Smooth muscle cell (in vitro differentiated cells): ENCODE measurements at regions not wholly inside any gene's neighbourhood (a gene's known extent, or its start where the extent isn't known, plus 50 kb on each side); places are given as distances from the start of the nearest gene placed in this dataset.

Experiments
- DNase-seq: peaks from one replicate; lab custom pipeline; 2025; ENCODE audit not compliant: unreplicated experiment; lab: John Stamatoyannopoulos, UW
- H2AFZ ChIP-seq: fragments of 200-600 bp; sonication (generic); 2 replicates; pipeline ENCODE4 v1.6.0; 2016; ENCODE audit warnings: antibody characterized with exemption, low read depth, mild to moderate bottlenecking
- H3F3A ChIP-seq: fragments of 200-600 bp; sonication (generic); 2 replicates; pipeline ENCODE4 v1.6.0; 2017; ENCODE audit warnings: antibody characterized with exemption, low read depth
- H3K27ac ChIP-seq: fragments of 200-600 bp; sonication (generic); 2 replicates; pipeline ENCODE4 v1.5.1; 2016; ENCODE audit warnings: low read depth, mild to moderate bottlenecking
- H3K27me3 ChIP-seq: fragments of 200-600 bp; sonication (generic); 2 replicates; pipeline ENCODE4 v1.6.1; 2016; ENCODE audit warnings: low read depth, mild to moderate bottlenecking
- H3K36me3 ChIP-seq: fragments of 200-600 bp; sonication (generic); 2 replicates; pipeline ENCODE4 v1.5.1; 2016; ENCODE audit warnings: low read depth
- H3K4me1 ChIP-seq: fragments of 200-600 bp; sonication (generic); 2 replicates; pipeline ENCODE4 v1.5.1; 2016; ENCODE audit warnings: low read depth
- H3K4me2 ChIP-seq: fragments of 200-600 bp; sonication (generic); 2 replicates; pipeline ENCODE4 v1.6.0; 2016; ENCODE audit warnings: mild to moderate bottlenecking
- H3K4me3 ChIP-seq: fragments of 200-600 bp; sonication (generic); 2 replicates; pipeline ENCODE4 v1.5.1; 2016; ENCODE audit warnings: mild to moderate bottlenecking
- H3K79me2 ChIP-seq: fragments of 200-600 bp; sonication (generic); 2 replicates; pipeline ENCODE4 v1.6.0; 2016; ENCODE audit warnings: low read depth, mild to moderate bottlenecking
- H3K9ac ChIP-seq: fragments of 200-600 bp; sonication (generic); 2 replicates; pipeline ENCODE4 v1.6.0; 2016; ENCODE audit warnings: low read depth
- H3K9me3 ChIP-seq: fragments of 200-600 bp; sonication (generic); replicated peaks from 2 replicates; pipeline ENCODE4 v1.5.1; 2016; ENCODE audit warnings: low read depth
- H4K20me1 ChIP-seq: fragments of 200-600 bp; sonication (generic); 2 replicates; pipeline ENCODE4 v1.6.0; 2016; ENCODE audit warnings: low read depth
- WGBS: methylation state at CpG from one replicate; pipeline ENCODE4 v1.1.7; 2016; ENCODE audit warnings: low lambda C conversion rate; 5-methylcytosine and 5-hydroxymethylcytosine counted together
- TF ChIP-seq, protein P1 (sequence below): fragments of 200-600 bp; sonication (generic); IDR thresholded peaks from 2 replicates; pipeline ENCODE4 v1.5.1; 2017; ENCODE audit warnings: borderline replicate concordance, mild to moderate bottlenecking, antibody characterized with exemption; ENCODE audit not compliant: insufficient read depth, poor library complexity, severe bottlenecking

DNA sequence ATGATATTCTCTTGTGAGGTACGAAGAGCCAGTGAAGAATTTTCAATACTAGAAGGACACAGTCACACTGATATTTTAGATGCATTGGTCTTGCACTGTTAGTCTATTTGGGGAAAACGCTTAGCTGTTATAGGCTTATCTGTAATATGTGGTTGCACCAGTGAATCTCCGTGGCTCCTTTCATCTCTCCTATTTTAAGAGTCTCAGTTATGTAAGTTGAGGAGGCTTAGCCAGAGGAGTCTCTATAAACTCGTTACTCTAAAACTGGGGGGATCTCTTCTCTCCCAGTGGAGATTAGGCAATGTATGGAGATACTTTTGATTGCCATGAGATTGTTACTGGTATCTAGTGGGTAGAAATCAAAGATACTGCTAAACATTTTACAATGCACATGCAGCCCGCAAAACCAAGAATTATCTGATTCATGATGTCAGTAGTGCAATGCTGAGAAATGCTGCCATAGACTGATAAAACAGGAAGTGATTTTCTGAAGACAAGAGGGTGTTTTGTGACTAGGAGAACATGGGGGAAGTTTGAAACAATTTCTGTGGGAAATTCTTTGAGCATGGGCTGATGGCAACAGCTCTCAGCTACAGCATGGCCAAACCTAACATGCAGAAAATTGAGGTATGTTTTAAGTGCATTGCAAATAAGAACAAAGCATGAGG lies 339.1 kb downstream of the SOX11 start:
- Histone ChIP-seq H3K4me3 (no peak overlapping the region), H3K4me2 (peak overlapping the region; percentile 56), H3F3A (peaks cover 7% of the 10 kb centered on the region), H2AFZ (no peak overlapping the region), H3K79me2 (no peaks in the 10 kb centered on the region), H3K36me3 (no peaks in the 10 kb centered on the region), H4K20me1 (no peaks in the 10 kb centered on the region), H3K9me3 (no peaks in the 10 kb centered on the region), H3K27me3 (no peaks in the 10 kb centered on the region), H3K27ac (no peak overlapping the region), H3K9ac (no peak overlapping the region), H3K4me1 (peaks cover 15% of the 10 kb centered on the region)
- TF ChIP-seq, protein P1, sequence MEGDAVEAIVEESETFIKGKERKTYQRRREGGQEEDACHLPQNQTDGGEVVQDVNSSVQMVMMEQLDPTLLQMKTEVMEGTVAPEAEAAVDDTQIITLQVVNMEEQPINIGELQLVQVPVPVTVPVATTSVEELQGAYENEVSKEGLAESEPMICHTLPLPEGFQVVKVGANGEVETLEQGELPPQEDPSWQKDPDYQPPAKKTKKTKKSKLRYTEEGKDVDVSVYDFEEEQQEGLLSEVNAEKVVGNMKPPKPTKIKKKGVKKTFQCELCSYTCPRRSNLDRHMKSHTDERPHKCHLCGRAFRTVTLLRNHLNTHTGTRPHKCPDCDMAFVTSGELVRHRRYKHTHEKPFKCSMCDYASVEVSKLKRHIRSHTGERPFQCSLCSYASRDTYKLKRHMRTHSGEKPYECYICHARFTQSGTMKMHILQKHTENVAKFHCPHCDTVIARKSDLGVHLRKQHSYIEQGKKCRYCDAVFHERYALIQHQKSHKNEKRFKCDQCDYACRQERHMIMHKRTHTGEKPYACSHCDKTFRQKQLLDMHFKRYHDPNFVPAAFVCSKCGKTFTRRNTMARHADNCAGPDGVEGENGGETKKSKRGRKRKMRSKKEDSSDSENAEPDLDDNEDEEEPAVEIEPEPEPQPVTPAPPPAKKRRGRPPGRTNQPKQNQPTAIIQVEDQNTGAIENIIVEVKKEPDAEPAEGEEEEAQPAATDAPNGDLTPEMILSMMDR, result no peak
- DNase-seq, result no peak
- WGBS, result 23% methylated on average over 5 of the region's 5 CpGs

DNA sequence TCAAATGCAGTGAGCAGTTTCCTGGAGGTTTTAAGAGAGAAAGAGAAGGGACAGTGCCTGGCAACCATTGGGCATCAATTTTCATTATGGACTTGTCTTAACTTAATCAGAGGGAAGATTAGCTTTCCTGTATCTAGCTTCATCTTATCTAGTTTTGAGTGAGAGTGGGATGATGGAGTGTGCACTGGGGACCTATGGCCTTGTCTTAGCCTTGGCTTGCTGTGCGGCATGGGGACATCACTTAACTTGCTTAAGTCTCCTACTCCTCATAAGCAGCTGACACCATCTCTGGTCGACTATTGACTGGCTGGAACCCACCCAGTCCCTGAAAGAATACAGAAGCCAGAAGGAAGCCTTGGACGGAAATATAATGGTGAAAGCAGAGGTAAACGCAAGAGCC lies 344.0 kb downstream of the SOX11 start:
- Histone ChIP-seq H3K4me1 (no peaks in the 10 kb centered on the region), H3F3A (no peaks in the 10 kb centered on the region), H3K79me2 (no peaks in the 10 kb centered on the region), H3K27ac (no peak overlapping the region), H3K36me3 (no peaks in the 10 kb centered on the region), H3K9me3 (no peaks in the 10 kb centered on the region), H3K27me3 (no peaks in the 10 kb centered on the region), H2AFZ (no peak overlapping the region), H4K20me1 (no peaks in the 10 kb centered on the region), H3K9ac (no peak overlapping the region), H3K4me3 (no peak overlapping the region), H3K4me2 (no peak overlapping the region)
- TF ChIP-seq, protein P1, result no peak
- WGBS, result 89% methylated on average over 4 of the region's 4 CpGs
- no peak for DNase-seq

DNA sequence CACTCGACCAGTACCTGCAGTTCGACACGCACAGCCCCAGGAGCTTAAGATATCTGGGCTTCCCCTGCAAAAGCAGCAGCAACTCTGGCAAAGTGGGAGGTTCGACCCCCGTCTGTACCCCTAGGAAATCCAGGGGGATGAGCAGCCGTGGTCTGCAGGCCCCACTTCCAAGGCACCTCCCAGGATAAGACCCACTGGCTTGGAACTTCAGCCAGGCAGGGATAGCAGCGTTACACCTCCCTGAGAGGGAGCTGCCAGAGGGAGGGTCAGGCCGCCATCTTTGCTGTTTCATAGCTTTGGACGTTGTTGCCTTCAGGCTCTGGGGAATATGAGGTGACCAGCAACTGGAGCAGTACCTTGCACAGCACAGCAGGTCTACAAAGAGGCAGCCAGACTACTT lies 351.1 kb downstream of the SOX11 start:
- Histone ChIP-seq H3K27ac (no peak overlapping the region), H3K9me3 (no peaks in the 10 kb centered on the region), H3K79me2 (no peaks in the 10 kb centered on the region), H3K27me3 (no peaks in the 10 kb centered on the region), H4K20me1 (no peaks in the 10 kb centered on the region), H3K4me2 (no peak overlapping the region), H3F3A (no peaks in the 10 kb centered on the region), H3K9ac (no peak overlapping the region), H3K4me3 (no peak overlapping the region), H2AFZ (no peak overlapping the region), H3K4me1 (no peaks in the 10 kb centered on the region), H3K36me3 (no peaks in the 10 kb centered on the region)
- DNase-seq, result no peak
- TF ChIP-seq, protein P1, result no peak
- 95% methylated on average over 9 of the region's 9 CpGs for WGBS

DNA sequence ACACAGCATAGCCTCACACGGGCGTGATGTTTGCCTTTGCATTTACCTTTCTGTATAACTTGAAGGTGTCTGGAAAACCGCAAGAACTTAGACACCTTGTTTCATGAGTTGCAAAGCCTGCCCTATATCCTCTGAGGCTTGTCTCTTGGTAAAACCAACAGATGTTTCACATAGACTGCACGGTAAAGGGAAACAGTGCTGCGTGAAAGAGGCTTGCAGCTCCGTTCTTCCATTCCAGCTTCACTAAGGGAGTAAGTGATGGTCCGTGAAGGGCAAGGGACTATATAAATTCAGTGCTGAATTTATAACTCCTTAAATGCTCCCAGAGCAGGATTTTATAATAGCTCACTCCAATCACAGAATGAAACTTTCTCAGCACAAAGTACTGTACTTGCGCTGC lies 360.5 kb downstream of the SOX11 start:
- TF ChIP-seq, protein P1, result no peak
- Histone ChIP-seq H2AFZ (no peak overlapping the region), H3K4me3 (no peak overlapping the region), H3K27ac (no peak overlapping the region), H3K4me2 (no peak overlapping the region), H3K9ac (no peak overlapping the region), H3K4me1 (peaks cover 11% of the 10 kb centered on the region), H3K27me3 (peaks cover 5% of the 10 kb centered on the region), H3F3A (no peaks in the 10 kb centered on the region), H3K9me3 (no peaks in the 10 kb centered on the region), H3K36me3 (no peaks in the 10 kb centered on the region), H4K20me1 (no peaks in the 10 kb centered on the region), H3K79me2 (no peaks in the 10 kb centered on the region)
- 89% methylated on average over 8 of the region's 8 CpGs for WGBS
- DNase-seq, result no peak
